ENCODE measurements at regions not wholly inside any gene's neighbourhood (a gene's known extent, or its start where the extent isn't known, plus 50 kb on each side); places are given as distances from the start of the nearest gene placed in this dataset.

GRCh38 chr6:134419716-134420115 is 101.8 kb upstream of the SGK1 start:
- TF ChIP-seq POLR2A (IDR thresholded peaks at IDR 0.05; ENCODE audit: low read depth, low read length) (no peak), MAX (IDR thresholded peaks at IDR 0.05; ENCODE audit: insufficient read depth, insufficient read length) (no peak), CTCF (IDR thresholded peaks at IDR 0.05; ENCODE audit: extremely low read depth in 1 of 2, insufficient read depth in 1 of 2, low read depth in 1 of 2, low read length in 2 of 2) (no peak), POLR2AphosphoS5 (IDR thresholded peaks at IDR 0.05; ENCODE audit: insufficient read depth, low read depth, low read length) (no peak), MYC (IDR thresholded peaks at IDR 0.05; ENCODE audit: low read depth, low read length) (no peak), EZH2 (IDR thresholded peaks at IDR 0.05; ENCODE audit: borderline replicate concordance, low read depth, low read length, severe bottlenecking) (no peak), GATA2 (IDR thresholded peaks at IDR 0.05; ENCODE audit: insufficient read depth, insufficient read length, low read depth, low read length) (no peak), FOS (IDR thresholded peaks at IDR 0.05; ENCODE audit: borderline replicate concordance, insufficient read depth, low read length) (no peak)

Measured in endothelial cell of umbilical vein (primary cell).